HCT116 (cell line): ENCODE measurements at regions not wholly inside any gene's neighbourhood (a gene's known extent, or its start where the extent isn't known, plus 50 kb on each side); places are given as distances from the start of the nearest gene placed in this dataset.

Experiments
- ATAC-seq: fragments of 200-7000 bp; cut with Tn5 transposase; 2 replicates; pipeline ENCODE4 v1.9.1; 2020; ENCODE audit warnings: mild to moderate bottlenecking, moderate library complexity
- BruUV-seq: library from RNA; stranded (reverse); fragments of 400-500 nt; replicated peaks from 2 replicates; lab custom pipeline; 2021; lab: Mats Ljungman, UMichigan
- CTCF ChIA-PET: fragments of 300-600 bp; sonication (Branson Sonifier 250); formaldehyde crosslinking; loops from one replicate; lab custom pipeline; 2021; ENCODE audit warnings: antibody characterized with exemption; lab: Charles Lee
- POLR2A ChIA-PET: fragments of 300-600, 350-600 bp; sonication (Branson Sonifier 250); formaldehyde crosslinking; loops from one replicate; lab custom pipeline; 2021; ENCODE audit warnings: antibody characterized with exemption; lab: Charles Lee
- RAD21 ChIA-PET, 2 experiments: fragments of 300-600 bp; sonication (Branson Sonifier 250); formaldehyde crosslinking; loops; one replicate each; lab custom pipeline; 2023; ENCODE audit warnings: low total read pairs in 2 of 2; ENCODE audit not compliant: uncharacterized antibody in 2 of 2, unreplicated experiment in 2 of 2, low non-redundant PET in 1 of 2; lab: Charles Lee
- DNase-seq: peaks from one replicate; pipeline ENCODE4 v3.0.0-alpha.2; 2010; ENCODE audit warnings: low read depth, low spot score
- H2AFZ ChIP-seq: fragments of 200-600 bp; shearing (Covaris generic), sonication (generic); 2 replicates; pipeline ENCODE4 v1.6.1; 2017; ENCODE audit warnings: low read depth, mixed run types, mixed read lengths, antibody characterized with exemption, low read length; ENCODE audit not compliant: poor library complexity, severe bottlenecking
- H3K27ac ChIP-seq: 2 replicates; pipeline ENCODE4 v1.5.1; 2012; ENCODE audit warnings: low read depth, low read length
- H3K27me3 ChIP-seq: fragments of 200-600 bp; sonication (generic); 2 replicates; pipeline ENCODE4 v1.6.1; 2016; ENCODE audit warnings: mixed run types, low read length, mixed read lengths; ENCODE audit not compliant: insufficient read depth
- H3K36me3 ChIP-seq, 2 experiments: fragments of 200-500 bp in 1 of 2; fragments of 200-600 bp in 1 of 2; sonication (Bioruptor generic) in 1 of 2; sonication (generic) in 1 of 2; 2 replicates each; pipeline versions ENCODE4 v1.5.1 to v1.6.1; 2014 to 2016; ENCODE audit warnings: low read length in 2 of 2, inconsistent platforms in 1 of 2, mixed read lengths in 1 of 2, mixed run types in 1 of 2; ENCODE audit not compliant: insufficient read depth in 2 of 2, control insufficient read depth in 1 of 2
- H3K4me1 ChIP-seq, 2 experiments: fragments of 200-600 bp in 1 of 2; sonication (generic) in 1 of 2; 2 replicates each; pipeline versions ENCODE4 v1.5.1 to v1.6.1; 2012 to 2017; ENCODE audit warnings: low read length in 2 of 2, inconsistent platforms in 1 of 2, mild to moderate bottlenecking in 1 of 2, mixed read lengths in 1 of 2, mixed run types in 1 of 2, moderate library complexity in 1 of 2; ENCODE audit not compliant: insufficient read depth in 2 of 2, control insufficient read depth in 1 of 2
- H3K4me2 ChIP-seq: fragments of 200-600 bp; sonication (generic); 2 replicates; pipeline ENCODE4 v1.6.1; 2017; ENCODE audit warnings: mixed run types, low read length, mixed read lengths
- H3K4me3 ChIP-seq, 2 experiments: fragments of 200-600 bp in 1 of 2; sonication (generic) in 1 of 2; replicated peaks in 1 of 2; 2 replicates each; pipeline ENCODE4 v1.5.1; 2011 to 2016; ENCODE audit warnings: low read length in 2 of 2, control low read depth in 1 of 2, low read depth in 1 of 2, mild to moderate bottlenecking in 1 of 2, mixed read lengths in 1 of 2, mixed run types in 1 of 2
- H3K79me2 ChIP-seq: fragments of 200-600 bp; sonication (generic); 2 replicates; pipeline ENCODE4 v1.6.1; 2017; ENCODE audit warnings: mild to moderate bottlenecking, mixed run types, low read length, moderate library complexity, mixed read lengths; ENCODE audit not compliant: insufficient read depth
- H3K9ac ChIP-seq: fragments of 200-600 bp; sonication (generic); 2 replicates; pipeline ENCODE4 v1.6.1; 2016; ENCODE audit warnings: low read length, mixed read lengths
- H3K9me2 ChIP-seq: fragments of 200-600 bp; sonication (generic), shearing (Covaris generic); 2 replicates; pipeline ENCODE4 v1.6.1; 2017; ENCODE audit warnings: mixed run types, mild to moderate bottlenecking, moderate library complexity; ENCODE audit not compliant: insufficient read depth
- H3K9me3 ChIP-seq, 2 experiments: fragments of 200-500 bp in 1 of 2; fragments of 200-600 bp in 1 of 2; sonication (Bioruptor generic) in 1 of 2; sonication (generic) in 1 of 2; 2 replicates each; pipeline ENCODE4 v1.6.1; 2014 to 2017; ENCODE audit warnings: low read length in 2 of 2, mixed read lengths in 2 of 2, inconsistent platforms in 1 of 2, low read depth in 1 of 2, mild to moderate bottlenecking in 1 of 2, mixed run types in 1 of 2, moderate library complexity in 1 of 2; ENCODE audit not compliant: control insufficient read depth in 1 of 2, insufficient read depth in 1 of 2
- H4K20me1 ChIP-seq: fragments of 200-600 bp; sonication (generic), shearing (Covaris generic); 2 replicates; pipeline ENCODE4 v1.6.1; 2017; ENCODE audit warnings: mixed run types, mild to moderate bottlenecking, moderate library complexity; ENCODE audit not compliant: insufficient read depth
- ATF3 ChIP-seq: IDR thresholded peaks from 2 replicates; pipeline ENCODE4 v1.6.1; 2012
- CEBPB ChIP-seq: IDR thresholded peaks from 2 replicates; pipeline ENCODE4 v1.6.1; 2012; ENCODE audit warnings: low read depth
- CTCF ChIP-seq, 3 experiments: fragments of 200-600 bp in 1 of 3; sonication (generic) in 1 of 3; IDR thresholded peaks in 2 of 3; conservative IDR thresholded peaks in 1 of 3; 2 replicates each; pipeline ENCODE4 v1.5.1; 2012 to 2017; ENCODE audit warnings: low read depth in 2 of 3, low read length in 2 of 3, antibody characterized with exemption in 1 of 3, borderline replicate concordance in 1 of 3, control low read depth in 1 of 3, mild to moderate bottlenecking in 1 of 3, mixed read lengths in 1 of 3, mixed run types in 1 of 3, moderate library complexity in 1 of 3; ENCODE audit not compliant: insufficient read depth in 1 of 3
- EGR1 ChIP-seq: IDR thresholded peaks from 2 replicates; pipeline ENCODE4 v1.6.1; 2012; ENCODE audit warnings: low read depth
- EZH2 ChIP-seq: fragments of 200-600 bp; sonication (generic); IDR thresholded peaks from 2 replicates; pipeline ENCODE4 v1.6.1; 2017; ENCODE audit warnings: antibody characterized with exemption, mixed run types
- JUND ChIP-seq: IDR thresholded peaks from 2 replicates; pipeline ENCODE4 v1.6.1; 2012
- MAX ChIP-seq: IDR thresholded peaks from 2 replicates; pipeline ENCODE4 v1.6.1; 2012
- POLR2A ChIP-seq: IDR thresholded peaks from 2 replicates; pipeline ENCODE4 v1.7.0; 2011; ENCODE audit warnings: borderline replicate concordance; ENCODE audit not compliant: insufficient read depth, insufficient read length; ENCODE audit errors: extremely low read depth
- RAD21 ChIP-seq: IDR thresholded peaks from 2 replicates; pipeline ENCODE4 v1.6.1; 2012; ENCODE audit warnings: low read depth, mild to moderate bottlenecking
- SIN3A ChIP-seq: IDR thresholded peaks from 2 replicates; pipeline ENCODE4 v1.6.1; 2012; ENCODE audit warnings: low read depth
- SP1 ChIP-seq: IDR thresholded peaks from 2 replicates; pipeline ENCODE4 v1.6.1; 2012; ENCODE audit warnings: low read depth
- SRF ChIP-seq: IDR thresholded peaks from 2 replicates; pipeline ENCODE4 v1.6.1; 2012; ENCODE audit warnings: low read depth
- TCF7L2 ChIP-seq: IDR thresholded peaks from 2 replicates; pipeline ENCODE4 v1.7.0; 2011; ENCODE audit warnings: borderline replicate concordance, inconsistent platforms; ENCODE audit not compliant: insufficient read depth, insufficient read length; ENCODE audit errors: extremely low read depth
- ZBTB33 ChIP-seq: IDR thresholded peaks from 2 replicates; pipeline ENCODE4 v1.6.1; 2011; ENCODE audit warnings: mild to moderate bottlenecking, low read length, moderate library complexity; ENCODE audit not compliant: insufficient replicate concordance; ENCODE audit errors: extremely low read depth
- ZFX ChIP-seq: fragments of 450-650 bp; IDR thresholded peaks from 2 replicates; pipeline ENCODE4 v1.6.1; 2017
- ZNF274 ChIP-seq: fragments of 200-500 bp; sonication (Bioruptor generic); IDR thresholded peaks from 2 replicates; pipeline ENCODE4 v1.6.1; 2014; ENCODE audit warnings: mild to moderate bottlenecking, low read depth, low read length, inconsistent platforms
- intact Hi-C: fragments of 100-400 bp; cut with micrococcal nuclease; formaldehyde crosslinking; loops from 2 replicates; pipeline ENCODE4 v1.10.0; 2022

- ChIA-PET POLR2A (no interaction called here), RAD21 (no interaction called here), CTCF (no interaction called here)
- no peaks in the 10 kb centered on the region for H3K27me3 ChIP-seq
- H3K4me3 ChIP-seq, result no peak overlapping the region
- no peak overlapping the region for H2AFZ ChIP-seq
- no peak overlapping the region for H3K4me2 ChIP-seq
- H3K4me1 ChIP-seq, result no peaks in the 10 kb centered on the region
- no peaks in the 10 kb centered on the region for H3K36me3 ChIP-seq
- no peaks in the 10 kb centered on the region for H3K79me2 ChIP-seq
- ATAC-seq (no peak), DNase-seq (no peak)
- H3K9me3 ChIP-seq, result peaks cover 10 to 25% of the 10 kb centered on the region in 2 experiments; a peak in 2 of 4 replicates
- no peaks in the 10 kb centered on the region for H4K20me1 ChIP-seq
- intact Hi-C loops, result no loop called here
- H3K9ac ChIP-seq, result no peak overlapping the region
- BruUV-seq, result no TSS peak
- H3K27ac ChIP-seq, result no peak overlapping the region
- TF ChIP-seq ZFX (no peak), JUND (no peak), CTCF (IDR thresholded peaks at IDR 0.05 in 2 of 3, conservative IDR thresholded peaks at IDR 0.05 in 1 of 3; ENCODE audit: borderline replicate concordance in 1 of 3, insufficient read depth in 1 of 3, low read depth in 2 of 3, low read length in 2 of 3) (no peak), CEBPB (no peak), MAX (no peak), ZBTB33 (no peak), SP1 (no peak), RAD21 (no peak), ATF3 (no peak), SIN3A (no peak), EZH2 (no peak), SRF (no peak), TCF7L2 (no peak), EGR1 (no peak), ZNF274 (no peak), POLR2A (no peak)
- no peaks in the 10 kb centered on the region for H3K9me2 ChIP-seq
Observed at GRCh38 chr2:13542642-13543041, 825.9 kb downstream of the TRIB2 start.
